ENCODE measurements at regions not wholly inside any gene's neighbourhood (a gene's known extent, or its start where the extent isn't known, plus 50 kb on each side); places are given as distances from the start of the nearest gene placed in this dataset.

GRCh38 chr5:2373631-2374030 is 377.8 kb downstream of the IRX2 start:
- TF ChIP-seq CTCF (IDR thresholded peaks at IDR 0.05), result no peak
- no peak for TF ChIP-seq ZFX (IDR thresholded peaks at IDR 0.05; ENCODE audit: borderline replicate concordance)
